ENCODE measurements at regions not wholly inside any gene's neighbourhood (a gene's known extent, or its start where the extent isn't known, plus 50 kb on each side); places are given as distances from the start of the nearest gene placed in this dataset.

DNA sequence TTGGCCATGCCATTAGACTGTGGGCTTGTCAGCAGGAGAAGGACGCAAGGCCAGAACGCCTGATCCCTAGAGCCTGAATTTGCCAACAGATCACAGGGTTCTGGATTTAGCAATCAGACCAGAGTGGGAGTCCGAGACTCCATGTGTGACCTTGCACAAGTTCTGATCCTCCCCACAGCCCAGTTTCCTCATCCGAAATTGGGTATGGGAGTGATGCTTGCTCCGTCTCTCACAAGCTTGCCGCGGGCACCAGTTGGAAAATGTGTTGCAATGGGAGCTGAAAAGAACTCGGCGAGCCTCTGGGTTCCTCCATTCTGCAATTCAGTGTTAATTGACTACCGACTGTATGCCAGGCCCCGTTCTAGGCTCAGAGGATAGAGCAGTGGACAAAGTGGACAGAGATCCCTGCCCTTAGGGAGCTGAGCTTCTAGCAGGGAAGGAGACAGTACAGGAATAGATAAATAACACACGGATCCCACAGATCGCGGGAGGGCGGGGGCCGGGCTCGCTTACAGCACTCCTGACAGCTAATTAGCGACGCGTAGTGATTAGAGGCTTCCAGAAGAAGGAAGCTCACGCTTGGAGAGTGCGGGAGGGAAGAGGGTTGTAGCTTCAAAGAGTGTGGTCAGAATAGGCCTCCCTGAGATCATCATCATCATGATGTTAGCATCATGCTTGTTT lies 150.4 kb upstream of the CIBAR2 start:
- Histone ChIP-seq H3K27ac (no peak overlapping the region), H3K36me3 (no peaks in the 10 kb centered on the region), H3K9me3 (no peaks in the 10 kb centered on the region), H3K4me3 (no peak overlapping the region), H3K27me3 (no peaks in the 10 kb centered on the region), H3K4me1 (no peaks in the 10 kb centered on the region)
- no peak for ATAC-seq
- WGBS, 2 donors = 91 to 92% methylated on average over 22 of the region's 22 CpGs
- TF ChIP-seq, protein P1, sequence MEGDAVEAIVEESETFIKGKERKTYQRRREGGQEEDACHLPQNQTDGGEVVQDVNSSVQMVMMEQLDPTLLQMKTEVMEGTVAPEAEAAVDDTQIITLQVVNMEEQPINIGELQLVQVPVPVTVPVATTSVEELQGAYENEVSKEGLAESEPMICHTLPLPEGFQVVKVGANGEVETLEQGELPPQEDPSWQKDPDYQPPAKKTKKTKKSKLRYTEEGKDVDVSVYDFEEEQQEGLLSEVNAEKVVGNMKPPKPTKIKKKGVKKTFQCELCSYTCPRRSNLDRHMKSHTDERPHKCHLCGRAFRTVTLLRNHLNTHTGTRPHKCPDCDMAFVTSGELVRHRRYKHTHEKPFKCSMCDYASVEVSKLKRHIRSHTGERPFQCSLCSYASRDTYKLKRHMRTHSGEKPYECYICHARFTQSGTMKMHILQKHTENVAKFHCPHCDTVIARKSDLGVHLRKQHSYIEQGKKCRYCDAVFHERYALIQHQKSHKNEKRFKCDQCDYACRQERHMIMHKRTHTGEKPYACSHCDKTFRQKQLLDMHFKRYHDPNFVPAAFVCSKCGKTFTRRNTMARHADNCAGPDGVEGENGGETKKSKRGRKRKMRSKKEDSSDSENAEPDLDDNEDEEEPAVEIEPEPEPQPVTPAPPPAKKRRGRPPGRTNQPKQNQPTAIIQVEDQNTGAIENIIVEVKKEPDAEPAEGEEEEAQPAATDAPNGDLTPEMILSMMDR (IDR thresholded peaks at IDR 0.05) = no peak
- intact Hi-C loops (cut with DNase I) = no loop called here
- no peak for DNase-seq
- FAIRE-seq = no peak

DNA sequence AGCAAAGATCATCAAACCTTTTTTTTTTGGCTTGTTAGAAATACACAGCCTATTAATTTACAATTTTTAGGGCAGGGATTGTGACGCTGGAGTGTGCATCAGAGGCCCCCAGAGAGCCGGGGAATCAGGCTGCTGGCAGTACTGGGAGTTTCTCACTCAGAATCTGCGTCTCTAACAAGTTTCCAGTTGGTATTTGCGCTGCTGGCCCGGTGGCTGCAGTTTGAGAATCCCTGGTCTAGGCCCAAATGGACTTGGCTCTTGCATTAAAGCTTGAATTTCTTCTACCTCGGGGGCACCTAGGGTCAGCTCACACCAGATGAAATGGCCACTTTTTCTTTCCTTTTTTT lies 150.9 kb upstream of the CIBAR2 start:
- TF ChIP-seq, protein P1 (IDR thresholded peaks at IDR 0.05) = no peak
- Histone ChIP-seq H3K4me3 (no peak overlapping the region), H3K27ac (no peak overlapping the region), H3K4me1 (no peaks in the 10 kb centered on the region), H3K9me3 (no peaks in the 10 kb centered on the region), H3K27me3 (no peaks in the 10 kb centered on the region), H3K36me3 (no peaks in the 10 kb centered on the region)
- no peak for FAIRE-seq
- ATAC-seq = no peak
- WGBS, 2 donors = 88 to 91% methylated on average over 6 of the region's 6 CpGs
- intact Hi-C loops (cut with DNase I) = no loop called here
- no peak for DNase-seq

DNA sequence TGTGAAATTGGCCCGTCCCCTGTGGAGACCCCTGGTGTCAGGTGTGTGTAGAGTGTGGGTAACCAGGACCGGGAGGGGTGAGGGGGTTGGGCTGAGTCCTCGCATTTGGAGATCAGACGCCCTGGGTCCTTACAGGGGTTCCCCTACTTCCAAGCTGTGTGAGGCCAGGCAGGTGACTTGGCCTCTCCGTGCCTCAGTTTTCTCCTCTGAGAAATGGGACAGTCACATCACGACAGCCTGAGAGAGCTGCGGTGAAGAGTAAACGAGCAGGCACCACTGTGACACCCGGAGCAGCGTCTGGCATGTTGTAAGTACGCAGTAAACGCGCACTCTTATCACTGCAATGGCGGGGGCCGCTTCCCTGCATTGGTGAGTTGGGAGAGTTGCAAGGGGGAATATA lies 152.5 kb upstream of the CIBAR2 start:
- no peak overlapping the region for H3K27ac ChIP-seq
- no peaks in the 10 kb centered on the region for H3K4me1 ChIP-seq
- DNase-seq (no peak), FAIRE-seq (no peak), ATAC-seq (no peak)
- no peak overlapping the region for H3K4me3 ChIP-seq
- intact Hi-C loops (cut with DNase I) = no loop called here
- H3K9me3 ChIP-seq = no peaks in the 10 kb centered on the region
- H3K36me3 ChIP-seq = no peaks in the 10 kb centered on the region
- H3K27me3 ChIP-seq = no peaks in the 10 kb centered on the region
- TF ChIP-seq, protein P1 (IDR thresholded peaks at IDR 0.05) = no peak
- 86 to 91% methylated on average over 15 of the region's 15 CpGs for WGBS, 2 donors

DNA sequence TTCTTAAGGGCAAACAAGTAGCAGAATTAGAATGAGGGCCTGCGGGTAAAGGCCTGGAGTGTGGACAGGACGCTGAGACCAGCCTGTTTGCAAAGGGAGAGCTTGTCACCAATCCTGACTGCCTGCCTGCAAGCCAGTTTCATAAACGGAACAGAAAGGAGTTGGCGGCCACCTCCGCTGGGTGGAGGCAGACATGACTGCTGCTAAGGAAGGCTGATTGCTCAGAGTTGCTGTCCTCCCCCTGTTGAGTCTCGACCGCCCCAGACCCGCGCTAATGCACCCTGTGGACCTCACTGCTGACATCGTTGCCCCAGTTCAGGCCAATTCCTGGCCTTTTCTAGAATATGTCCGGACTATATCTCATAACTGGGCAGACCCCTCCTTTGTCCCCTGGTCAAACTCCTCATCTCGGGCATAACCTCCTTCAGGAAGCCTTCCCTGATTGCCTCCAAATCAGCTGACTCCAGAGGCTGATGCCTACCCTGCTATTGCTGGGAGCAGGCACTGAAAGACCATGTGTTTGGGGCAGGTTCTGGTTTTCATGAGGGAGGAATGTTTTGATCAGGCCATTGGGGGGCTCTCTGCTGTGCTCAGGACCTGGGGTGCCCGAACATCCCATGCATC lies 153.0 kb upstream of the CIBAR2 start:
- 91 to 92% methylated on average over 13 of the region's 13 CpGs for WGBS, 2 donors
- H3K9me3 ChIP-seq = no peaks in the 10 kb centered on the region
- DNase-seq (no peak), FAIRE-seq (no peak), ATAC-seq (no peak)
- intact Hi-C loops (cut with DNase I) = no loop called here
- H3K27me3 ChIP-seq = no peaks in the 10 kb centered on the region
- no peaks in the 10 kb centered on the region for H3K36me3 ChIP-seq
- H3K4me3 ChIP-seq = no peak overlapping the region
- H3K4me1 ChIP-seq = no peaks in the 10 kb centered on the region
- TF ChIP-seq, protein P1 (IDR thresholded peaks at IDR 0.05) = no peak
- H3K27ac ChIP-seq = no peak overlapping the region

DNA sequence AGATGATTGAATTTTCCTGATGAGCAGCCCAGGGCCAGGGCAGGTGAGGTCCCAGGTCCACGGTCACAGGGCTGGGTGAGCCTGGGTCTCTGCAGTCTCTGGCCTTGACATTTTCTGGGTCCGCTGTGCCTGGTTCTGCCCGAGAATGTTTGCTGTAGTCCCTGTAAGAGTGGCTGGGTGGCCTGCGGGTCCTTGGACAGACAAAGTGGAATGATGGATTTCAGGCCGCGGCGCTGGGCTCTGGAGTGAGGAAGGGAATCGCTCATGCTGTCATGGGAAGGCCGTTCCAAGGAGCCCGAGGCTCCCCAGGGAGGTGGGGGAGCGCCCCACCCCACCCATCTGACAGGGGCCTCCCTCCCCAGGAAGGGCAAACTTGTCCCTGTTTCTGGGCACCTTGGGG lies 153.5 kb upstream of the CIBAR2 start:
- Histone ChIP-seq H3K9me3 (no peaks in the 10 kb centered on the region), H3K4me3 (no peak overlapping the region), H3K36me3 (no peaks in the 10 kb centered on the region), H3K4me1 (no peaks in the 10 kb centered on the region), H3K27me3 (no peaks in the 10 kb centered on the region), H3K27ac (no peak overlapping the region)
- 84 to 86% methylated on average over 11 of the region's 11 CpGs for WGBS, 2 donors
- FAIRE-seq (no peak), ATAC-seq (no peak), DNase-seq (no peak)
- TF ChIP-seq, protein P1 (IDR thresholded peaks at IDR 0.05) = no peak
- intact Hi-C loops (cut with DNase I) = no loop called here

Measured in pancreas (tissue), 10 donors.